Neural cell (in vitro differentiated cells): ENCODE measurements at regions not wholly inside any gene's neighbourhood (a gene's known extent, or its start where the extent isn't known, plus 50 kb on each side); places are given as distances from the start of the nearest gene placed in this dataset.

Experiments used
- CTCF ChIP-seq: fragments of 450-650 bp; IDR thresholded peaks from 2 replicates; pipeline ENCODE4 v1.5.1; 2014; ENCODE audit warnings: antibody characterized with exemption, mild to moderate bottlenecking, moderate library complexity; ENCODE audit not compliant: poor library complexity, severe bottlenecking
- EP300 ChIP-seq: fragments of 450-650 bp; conservative IDR thresholded peaks from 2 replicates; pipeline ENCODE4 v1.6.1; 2014; ENCODE audit warnings: antibody characterized with exemption, mild to moderate bottlenecking, moderate library complexity; ENCODE audit not compliant: poor library complexity, severe bottlenecking
- EZH2 ChIP-seq: fragments of 200-600, 300-800 bp; shearing (Covaris generic), sonication (generic); IDR thresholded peaks from 2 replicates; pipeline ENCODE4 v1.6.1; 2014; ENCODE audit warnings: antibody characterized with exemption, low read length, borderline replicate concordance, mild to moderate bottlenecking; ENCODE audit not compliant: insufficient read depth, poor library complexity, severe bottlenecking
- POLR2AphosphoS5 ChIP-seq: IDR thresholded peaks from 2 replicates; pipeline ENCODE4 v1.6.1; 2012
- RAD21 ChIP-seq: fragments of 450-650 bp; conservative IDR thresholded peaks from 2 replicates; pipeline ENCODE4 v1.6.1; 2014; ENCODE audit warnings: antibody characterized with exemption, mild to moderate bottlenecking, moderate library complexity
- REST ChIP-seq: IDR thresholded peaks from 2 replicates; pipeline ENCODE4 v1.6.1; 2012; ENCODE audit warnings: borderline replicate concordance
- SMC3 ChIP-seq: fragments of 450-650 bp; conservative IDR thresholded peaks from 2 replicates; pipeline ENCODE4 v1.6.1; 2014; ENCODE audit warnings: antibody characterized with exemption, mild to moderate bottlenecking, moderate library complexity; ENCODE audit not compliant: poor library complexity

DNA sequence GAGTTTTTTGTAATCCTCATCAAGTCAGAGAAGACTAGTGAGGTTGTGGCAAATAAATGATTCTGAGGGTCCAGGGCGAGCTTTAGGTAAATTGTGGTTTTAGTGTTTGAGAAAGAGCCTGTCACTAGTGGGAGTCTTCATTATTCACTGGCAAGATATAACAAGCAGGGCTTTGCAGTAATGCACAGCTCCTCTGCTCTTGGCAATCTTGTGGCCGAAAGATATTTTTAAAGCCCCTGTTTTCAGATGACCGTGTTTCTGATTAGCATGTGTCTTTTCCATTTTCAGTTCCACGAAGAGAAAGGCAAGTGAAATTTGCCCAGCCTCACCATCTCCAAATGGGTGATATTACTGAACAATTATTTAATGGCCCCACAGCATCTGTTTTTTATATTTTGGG, 154.0 kb upstream of the BCL6 start:
- TF ChIP-seq CTCF, result no peak
- TF ChIP-seq EZH2, result no peak
- no peak for TF ChIP-seq POLR2AphosphoS5
- no peak for TF ChIP-seq REST
- no peak for TF ChIP-seq EP300
- no peak for TF ChIP-seq SMC3
- TF ChIP-seq RAD21, result no peak
